ENCODE measurements at regions not wholly inside any gene's neighbourhood (a gene's known extent, or its start where the extent isn't known, plus 50 kb on each side); places are given as distances from the start of the nearest gene placed in this dataset.
"Not testable (repeated sequence)": the region's sequence is repeated elsewhere in the genome, so short reads cannot be mapped to it uniquely, and the experiment has no call there.

- DNase-seq (ENCODE audit: low spot score) = no peak
Measured at GRCh38 chr11:44417731-44418455, 108.0 kb upstream of the ALX4 start.

- no peak for DNase-seq (ENCODE audit: low spot score)
Measured at GRCh38 chr11:44418456-44418830, 108.5 kb upstream of the ALX4 start.

- DNase-seq (ENCODE audit: low spot score) = no peak
Measured at GRCh38 chr11:44421090-44421675, 111.2 kb upstream of the ALX4 start.

GRCh38 chr11:44423289-44423688 is 113.3 kb upstream of the ALX4 start:
- no peak for DNase-seq (ENCODE audit: low spot score)

- DNase-seq (ENCODE audit: low spot score) = no peak
Measured at GRCh38 chr11:44424841-44425240, 114.9 kb upstream of the ALX4 start.

- DNase-seq (ENCODE audit: low spot score) = no peak
Measured at GRCh38 chr11:44426119-44426518, 116.2 kb upstream of the ALX4 start.

GRCh38 chr11:44426958-44427357 is 117.0 kb upstream of the ALX4 start:
- no peak for DNase-seq (ENCODE audit: low spot score)

GRCh38 chr11:44427432-44427831 is 117.5 kb upstream of the ALX4 start:
- DNase-seq (ENCODE audit: low spot score) = no peak

- no peak for DNase-seq (ENCODE audit: low spot score)
Measured at GRCh38 chr11:44430140-44430539, 120.2 kb upstream of the ALX4 start.

- DNase-seq (ENCODE audit: low spot score) = no peak
Measured at GRCh38 chr11:44434191-44434590, 124.3 kb upstream of the ALX4 start.

GRCh38 chr11:44437122-44437521 is 127.2 kb upstream of the ALX4 start:
- DNase-seq (ENCODE audit: low spot score) = no peak

GRCh38 chr11:44442893-44443673 is 122.4 kb upstream of the CD82 start:
- DNase-seq (ENCODE audit: low spot score) = not testable (repeated sequence)

- DNase-seq (ENCODE audit: low spot score) = no peak
Measured at GRCh38 chr11:44443836-44444769, 121.4 kb upstream of the CD82 start.

GRCh38 chr11:44444770-44445321 is 120.6 kb upstream of the CD82 start:
- DNase-seq (ENCODE audit: low spot score) = no peak

- DNase-seq (ENCODE audit: low spot score) = no peak
Measured at GRCh38 chr11:44445500-44446365, 119.7 kb upstream of the CD82 start.

- DNase-seq (ENCODE audit: low spot score) = no peak
Measured at GRCh38 chr11:44446366-44446762, 119.1 kb upstream of the CD82 start.

- no peak for DNase-seq (ENCODE audit: low spot score)
Measured at GRCh38 chr11:44446996-44447771, 118.3 kb upstream of the CD82 start.

GRCh38 chr11:44450295-44450932 is 115.0 kb upstream of the CD82 start:
- DNase-seq (ENCODE audit: low spot score) = no peak

- DNase-seq (ENCODE audit: low spot score) = no peak
Measured at GRCh38 chr11:44451706-44452105, 113.8 kb upstream of the CD82 start.

All from H4 (cell line).